ENCODE measurements at regions not wholly inside any gene's neighbourhood (a gene's known extent, or its start where the extent isn't known, plus 50 kb on each side); places are given as distances from the start of the nearest gene placed in this dataset.

DNA sequence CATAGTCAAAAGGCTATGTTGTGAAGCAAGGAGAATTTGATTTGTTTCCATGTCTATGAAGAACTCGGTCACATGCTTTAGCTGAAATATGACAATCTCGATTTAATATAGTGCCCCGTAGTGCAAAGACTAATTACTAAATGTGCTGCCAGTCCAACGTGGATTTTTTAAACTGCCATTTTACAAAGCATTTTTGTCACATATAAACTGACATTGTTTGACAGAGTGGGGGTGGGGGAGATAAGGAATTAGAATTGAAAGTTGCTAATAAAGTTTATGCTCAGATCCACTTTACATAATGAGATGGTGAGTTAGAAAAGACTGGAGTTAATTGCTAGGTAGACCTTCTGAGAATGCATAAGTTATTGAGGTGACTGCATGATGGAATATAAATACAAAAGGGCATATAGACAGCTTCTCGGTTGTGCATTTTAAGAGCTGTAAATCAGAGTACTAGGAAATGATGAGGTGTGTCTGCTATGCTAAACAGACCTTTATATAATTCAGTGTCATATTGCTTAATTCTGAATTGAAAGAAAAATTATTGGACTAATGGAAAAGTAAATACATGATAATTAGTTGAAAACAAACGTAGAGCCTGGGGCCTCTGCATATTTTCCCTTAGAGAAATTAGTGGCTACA lies 158.9 kb upstream of the MTNR1B start:
- no peak for DNase-seq

DNA sequence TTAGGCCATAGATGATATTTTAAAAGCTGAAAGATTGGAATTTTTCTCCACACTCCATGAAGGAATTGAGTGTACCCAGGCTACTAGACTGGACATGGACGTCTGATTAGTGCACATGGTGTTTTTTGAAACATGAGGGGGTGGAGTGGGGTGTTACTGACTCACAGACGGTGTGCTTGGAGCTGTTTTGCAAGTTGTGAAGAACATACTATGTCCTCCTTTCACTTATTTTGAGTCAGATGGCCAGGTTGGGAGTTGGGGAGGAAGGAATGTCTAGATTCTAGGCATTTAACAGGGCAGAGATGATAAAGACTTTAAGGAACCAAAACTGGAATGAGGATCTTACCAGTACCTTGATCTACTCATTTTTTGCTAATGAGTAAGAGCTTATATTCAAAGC lies 158.1 kb upstream of the MTNR1B start:
- DNase-seq, result no peak

DNA sequence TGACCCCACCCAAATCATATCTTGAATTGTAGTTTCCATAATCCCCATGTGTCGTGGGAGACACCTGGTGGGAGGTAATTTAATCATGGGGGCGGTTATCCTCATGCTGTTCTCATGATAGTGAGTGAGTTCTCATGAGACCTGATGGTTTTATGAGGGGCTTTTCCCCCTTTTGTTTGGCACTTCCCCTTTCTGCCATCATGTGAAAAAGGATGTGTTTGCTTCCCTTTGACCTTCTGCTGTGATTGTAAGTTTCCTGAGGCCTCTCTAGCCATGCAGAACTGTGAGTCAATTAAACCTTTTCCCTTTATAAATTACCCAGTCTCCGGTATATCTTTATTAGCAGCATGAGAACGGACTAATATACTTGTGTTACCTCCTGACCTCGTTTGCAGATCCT lies 156.6 kb upstream of the MTNR1B start:
- no peak for DNase-seq

DNA sequence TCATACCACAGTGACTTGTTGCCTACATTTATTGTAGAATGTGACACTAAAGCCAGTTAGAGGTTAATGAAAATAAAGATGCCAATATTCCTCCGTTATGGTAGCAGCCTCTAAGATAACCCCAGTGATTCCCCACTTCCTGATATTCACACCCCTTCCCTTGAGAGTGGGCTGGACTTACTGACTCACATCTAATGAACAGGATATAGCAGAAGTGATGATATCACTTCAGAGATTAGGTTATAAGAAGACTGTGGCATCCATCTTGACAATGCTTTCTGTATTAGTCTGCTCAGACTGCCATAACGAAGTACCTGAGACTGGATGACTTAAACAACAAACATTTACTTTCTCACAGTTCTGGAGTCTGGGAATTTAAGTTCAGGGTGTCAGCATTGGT lies 149.6 kb upstream of the MTNR1B start:
- DNase-seq, result no peak

DNA sequence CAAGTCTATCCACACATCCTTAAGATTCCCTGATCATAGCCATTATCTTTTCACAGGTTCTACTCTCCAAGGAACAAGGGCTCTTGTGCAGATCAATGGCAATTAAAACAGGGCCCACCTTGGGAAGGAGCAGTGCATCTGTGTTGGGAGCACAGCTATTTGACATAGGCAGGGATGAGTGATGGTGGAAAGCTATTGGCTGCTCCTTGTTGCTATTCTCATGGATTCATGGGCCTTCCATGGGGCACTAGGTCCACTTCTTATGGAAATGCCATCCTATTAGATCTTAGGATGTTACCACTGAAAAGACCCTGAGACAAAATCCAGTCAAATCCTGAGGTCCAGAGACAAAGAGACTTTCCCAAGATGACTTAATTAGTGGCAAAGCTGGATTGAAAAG lies 148.6 kb upstream of the MTNR1B start:
- no peak for DNase-seq

DNA sequence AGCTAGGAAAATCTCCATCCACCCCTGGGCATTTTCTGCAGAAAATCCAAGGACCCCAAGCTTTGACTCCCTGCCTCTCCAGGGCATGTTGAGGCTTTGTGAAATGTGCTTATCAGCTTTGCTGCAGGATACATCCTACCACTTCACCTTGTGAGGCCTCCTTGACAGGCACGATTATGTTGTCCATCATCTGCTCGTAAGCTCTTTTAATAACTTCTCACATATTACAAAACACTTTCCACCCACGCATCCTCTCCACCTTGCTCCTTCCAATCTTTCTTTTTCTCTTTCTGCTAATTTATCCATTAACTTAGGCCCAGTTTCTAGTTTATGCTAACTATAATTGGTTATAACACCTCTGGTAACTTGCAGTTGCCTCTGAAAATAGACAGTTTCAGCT lies 147.0 kb upstream of the MTNR1B start:
- DNase-seq, result no peak

DNA sequence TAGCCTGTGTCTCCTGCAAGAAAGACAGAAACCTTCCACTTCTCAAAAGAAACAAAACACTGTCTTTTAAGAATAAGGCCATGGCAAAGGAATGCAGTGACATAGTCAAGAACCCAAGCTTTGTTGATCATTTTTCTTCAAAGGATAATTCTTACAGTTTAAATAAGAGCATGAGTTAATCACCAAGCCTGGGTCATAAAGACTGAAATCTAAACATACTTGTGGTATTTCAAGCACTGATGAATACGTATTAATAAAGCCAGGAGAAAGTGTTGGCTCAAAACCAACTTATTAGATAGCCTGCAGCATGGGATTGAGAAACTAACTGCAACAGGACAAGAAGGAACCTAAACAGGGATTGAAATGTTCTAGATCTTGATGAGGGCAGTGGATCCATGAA lies 143.3 kb upstream of the MTNR1B start:
- DNase-seq, result no peak

DNA sequence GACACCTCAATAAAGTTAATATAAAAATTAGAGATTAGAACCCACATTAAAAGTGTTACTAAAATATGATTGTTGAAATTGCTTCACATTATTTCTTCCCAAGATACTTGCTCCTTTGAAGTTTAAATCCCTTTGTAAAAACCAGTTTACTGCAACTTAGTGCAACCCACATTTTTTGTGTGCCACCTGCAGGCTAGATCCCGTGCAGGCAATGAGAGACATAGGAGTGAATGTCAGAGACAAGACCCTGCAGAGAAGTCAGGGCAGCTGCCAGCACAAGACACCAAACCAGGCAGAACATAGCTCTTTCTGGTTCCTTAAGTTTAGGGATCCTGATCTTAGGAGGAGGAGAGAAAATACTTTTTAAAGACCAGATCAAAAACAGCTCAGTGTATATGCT lies 142.8 kb upstream of the MTNR1B start:
- DNase-seq, result no peak

DNA sequence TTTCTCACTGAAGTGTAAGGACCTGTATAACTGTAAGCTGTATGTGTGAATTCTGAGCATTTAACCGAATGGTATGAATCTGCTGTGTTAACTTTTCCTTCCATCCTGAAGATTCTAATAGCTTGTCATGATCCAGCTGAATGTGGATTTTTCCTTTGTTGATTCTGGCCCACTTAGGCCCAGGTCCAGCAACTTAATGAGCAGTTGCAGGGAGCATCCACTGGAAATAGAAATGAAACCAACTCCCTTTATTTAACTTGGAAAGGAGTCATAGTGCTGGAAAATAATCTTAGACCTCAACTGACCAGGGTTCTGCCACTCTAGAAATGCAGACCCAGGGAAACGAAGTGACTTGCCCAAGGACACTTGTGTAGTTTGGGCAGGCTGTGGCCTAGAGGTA lies 142.3 kb upstream of the MTNR1B start:
- DNase-seq, result no peak

DNA sequence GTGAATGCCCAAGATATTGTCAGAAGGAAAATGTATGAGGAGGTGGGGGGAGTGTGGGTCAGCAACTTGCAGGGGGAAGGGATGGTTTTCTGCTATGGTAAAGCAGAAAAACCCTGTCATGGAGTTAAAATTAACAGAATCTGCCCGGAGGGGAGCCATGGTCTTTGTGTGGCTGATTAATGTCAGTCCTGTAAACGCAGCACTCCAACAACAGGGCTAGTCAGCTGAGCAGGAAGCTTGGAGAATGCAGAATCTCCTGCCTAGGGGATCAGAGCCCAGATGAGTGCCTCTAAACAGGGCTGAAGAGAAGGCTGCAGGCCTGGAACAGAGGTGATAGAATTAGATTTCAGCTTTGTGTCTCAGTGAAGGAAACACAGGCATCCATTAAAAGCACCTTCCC lies 140.9 kb upstream of the MTNR1B start:
- DNase-seq, result no peak

DNA sequence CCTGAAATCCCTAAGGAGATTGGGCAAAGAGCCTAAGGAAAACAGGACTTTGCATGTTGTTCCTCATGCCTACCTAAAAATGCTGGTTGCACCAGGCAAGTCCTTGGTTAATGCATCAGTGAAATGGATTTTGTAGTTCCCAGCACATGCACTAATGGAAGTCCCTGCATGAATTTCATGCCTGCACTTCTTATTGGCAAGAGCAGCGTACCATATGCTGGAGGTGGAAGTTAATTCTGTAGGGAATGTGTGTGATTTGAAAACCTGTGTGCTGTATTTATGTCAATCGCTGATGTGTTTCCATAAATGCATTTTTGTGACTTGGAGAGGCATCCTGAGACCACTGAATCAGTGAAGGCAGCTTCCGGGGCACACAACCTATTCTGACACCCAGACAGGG lies 140.3 kb upstream of the MTNR1B start:
- no peak for DNase-seq

DNA sequence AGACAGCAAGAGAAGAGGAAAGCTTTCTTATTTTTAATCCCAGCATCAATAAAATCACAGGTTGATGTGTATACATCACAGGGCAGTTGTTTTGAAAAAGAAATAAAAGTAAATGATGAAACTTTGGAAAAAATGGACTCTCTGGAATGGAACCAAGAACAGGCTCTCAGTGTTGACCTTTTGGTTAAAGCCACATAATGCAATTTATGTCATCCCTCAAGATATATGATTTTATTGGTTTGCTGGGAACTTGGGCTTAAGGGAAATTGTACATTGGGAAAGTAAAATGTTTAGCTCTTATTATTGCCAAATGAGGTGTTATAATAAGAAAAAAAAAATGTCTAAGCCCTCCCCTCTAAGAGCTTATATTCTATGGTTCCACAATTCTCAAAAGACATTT lies 139.8 kb upstream of the MTNR1B start:
- no peak for DNase-seq

DNA sequence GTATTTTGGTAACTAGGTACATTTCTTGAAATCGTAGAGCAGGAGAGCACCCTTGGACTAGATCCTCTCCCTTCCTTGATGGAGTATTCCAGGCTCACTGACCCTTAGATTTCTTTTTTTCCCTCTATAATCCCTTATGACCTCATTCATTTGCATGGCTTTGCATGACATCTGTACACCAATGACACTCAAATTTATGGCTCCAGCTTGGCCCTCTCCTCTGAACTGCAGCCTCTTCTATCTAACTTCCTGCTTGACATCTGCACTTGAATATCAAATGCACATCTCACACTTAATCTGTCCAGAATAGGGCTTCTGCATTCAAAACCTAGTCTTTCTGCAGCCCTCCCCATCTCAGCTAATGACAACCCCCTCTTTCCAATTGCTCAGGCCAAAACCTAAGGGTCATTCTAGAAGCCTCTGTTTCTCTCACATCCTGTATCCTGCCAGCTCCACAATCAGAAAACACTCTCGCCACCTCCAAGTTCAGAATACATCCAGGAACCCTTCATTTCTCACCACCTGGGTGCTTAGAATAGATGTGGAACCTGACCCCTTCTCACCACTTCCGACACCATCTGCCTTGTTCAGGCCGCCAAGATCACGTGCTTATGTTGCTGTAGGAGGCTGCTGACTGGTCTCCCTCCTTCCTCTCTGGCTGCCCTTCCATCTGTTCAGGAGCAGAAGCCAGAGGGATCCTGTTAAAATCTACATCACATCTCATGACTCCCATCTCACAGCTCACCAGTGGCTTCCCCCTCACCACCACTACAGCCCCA lies 138.9 kb upstream of the MTNR1B start:
- DNase-seq, result peak; percentile 85 to 87

DNA sequence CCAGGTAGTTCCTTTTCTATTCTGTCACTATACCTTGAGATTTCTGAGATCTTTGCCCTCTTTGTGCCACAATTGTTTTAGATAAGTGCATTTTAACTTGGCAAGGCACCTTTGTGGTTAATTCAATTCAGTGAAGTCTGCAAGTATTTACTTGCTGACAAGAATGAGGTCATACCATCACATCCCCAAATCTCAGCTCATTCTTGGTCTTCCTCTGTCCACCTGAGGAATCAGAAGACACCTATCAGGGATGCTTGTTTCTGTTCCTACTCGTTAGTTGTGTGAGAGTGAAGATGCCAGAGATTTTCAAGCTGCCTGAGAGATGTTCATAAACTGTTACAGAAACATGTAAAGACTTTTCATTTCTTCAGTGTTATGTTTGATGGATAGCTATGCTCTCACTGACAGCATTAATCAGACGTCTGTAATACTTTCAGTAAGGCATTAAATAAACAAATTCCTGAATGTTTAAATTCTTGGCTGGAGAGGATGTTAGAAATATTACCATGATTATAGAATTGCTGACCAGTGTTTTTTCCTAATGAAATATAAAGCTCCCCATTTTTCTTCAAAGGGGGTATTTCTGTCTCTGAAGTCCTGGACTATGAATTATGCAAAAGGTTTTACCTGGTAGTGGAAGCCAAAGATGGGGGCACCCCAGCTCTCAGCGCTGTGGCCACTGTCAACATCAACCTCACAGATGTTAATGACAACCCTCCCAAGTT lies 135.0 kb upstream of the MTNR1B start:
- DNase-seq, result no peak

DNA sequence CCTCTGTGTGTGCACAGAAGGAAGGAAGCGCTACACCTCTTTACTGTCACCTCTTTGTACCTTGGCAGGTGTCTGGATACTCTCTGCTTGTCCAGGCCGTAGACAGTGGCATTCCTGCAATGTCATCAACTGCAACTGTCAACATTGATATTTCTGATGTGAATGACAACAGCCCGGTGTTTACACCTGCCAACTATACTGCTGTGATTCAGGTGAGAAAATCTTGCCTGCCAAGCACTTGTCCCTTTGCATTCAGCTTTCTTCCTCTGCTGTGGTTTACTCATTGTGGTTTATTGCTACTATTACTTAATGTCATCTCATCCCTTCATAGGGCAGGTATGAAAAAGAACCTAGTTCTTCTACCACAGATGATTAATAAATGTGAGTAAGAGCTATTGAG lies 131.9 kb upstream of the MTNR1B start:
- no peak for DNase-seq

DNA sequence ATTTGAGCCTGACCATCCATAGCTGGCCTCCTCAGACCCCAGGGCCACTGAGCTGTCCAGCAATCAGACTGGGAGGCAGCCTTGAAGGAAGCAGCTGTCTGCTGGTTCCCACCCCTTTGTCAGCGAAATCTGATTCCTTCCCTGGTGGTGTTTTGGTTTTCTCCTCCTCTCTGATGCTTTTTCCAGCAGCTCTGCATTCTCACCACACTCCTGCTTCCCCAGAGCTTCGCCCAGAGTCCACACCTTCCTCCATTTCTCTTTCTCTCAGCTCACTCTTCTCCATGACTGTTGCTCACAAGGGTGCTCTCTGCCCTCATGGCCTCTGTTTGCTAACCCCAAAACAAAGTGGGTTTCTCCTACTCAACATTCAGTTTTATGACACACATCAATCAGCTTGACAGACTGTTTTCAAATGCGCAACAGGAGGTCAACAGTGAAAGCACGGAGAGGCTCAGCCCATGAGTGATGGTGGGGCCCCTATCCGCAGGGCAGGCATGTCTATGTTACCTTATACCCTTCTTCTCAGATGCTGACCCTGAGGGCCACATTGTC lies 130.6 kb upstream of the MTNR1B start:
- peak; percentile 40 to 48 for DNase-seq

DNA sequence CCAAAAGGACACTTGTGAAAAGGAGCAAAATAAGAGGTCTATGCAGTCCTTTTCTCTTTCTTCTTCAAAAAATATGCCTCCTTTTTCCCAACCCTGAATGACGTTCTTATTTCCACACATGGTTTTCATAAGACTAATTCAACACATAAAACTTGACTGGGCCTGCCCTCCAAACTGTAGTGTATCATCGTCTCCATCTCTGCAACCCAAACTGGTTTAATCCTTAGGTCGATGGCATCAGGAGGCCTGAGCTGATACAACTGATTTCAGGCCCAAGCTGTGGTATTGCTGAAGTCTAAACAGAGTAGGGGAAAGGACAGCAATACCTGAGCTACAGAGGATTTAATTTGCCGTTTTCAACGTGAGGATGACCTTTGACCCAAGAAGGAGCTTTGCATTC lies 130.0 kb upstream of the MTNR1B start:
- DNase-seq, result no peak

DNA sequence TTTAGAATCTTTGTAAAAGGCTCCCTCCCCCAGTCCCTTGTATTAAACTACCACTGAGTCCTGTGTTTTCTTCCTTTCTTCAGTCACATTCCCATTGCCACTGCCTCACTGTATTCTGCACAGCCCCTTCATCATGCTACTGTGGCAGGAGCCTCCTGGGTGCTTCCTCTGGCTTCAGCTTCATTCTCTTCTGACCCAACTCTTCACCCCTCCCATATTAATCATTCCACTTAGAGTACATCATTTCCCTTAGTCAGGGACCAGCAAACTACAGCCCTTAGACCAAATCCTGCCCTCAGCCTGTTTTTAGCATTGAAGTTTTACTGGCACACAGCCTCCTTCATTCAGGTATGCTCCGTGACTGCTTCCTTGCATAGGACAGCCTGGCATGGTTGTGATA lies 127.7 kb upstream of the MTNR1B start:
- DNase-seq, result no peak

DNA sequence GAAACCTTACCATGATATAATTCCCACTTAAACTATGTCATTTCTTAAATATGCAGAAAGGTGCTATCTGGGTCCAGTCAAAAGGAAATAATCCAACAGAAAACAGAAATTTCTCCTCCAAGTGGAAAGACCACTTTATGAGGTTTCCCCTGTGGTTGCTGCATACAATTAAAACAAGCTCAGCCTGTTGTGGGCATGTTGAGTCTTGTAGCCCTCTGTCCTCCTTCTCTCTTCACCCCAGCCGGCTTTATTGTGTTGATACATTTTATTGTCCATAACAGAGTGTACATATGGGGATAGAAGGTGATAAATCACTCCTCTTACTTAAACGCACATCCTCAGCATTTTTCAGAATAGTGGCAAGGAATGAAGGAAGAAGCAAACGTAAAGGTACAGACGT lies 126.0 kb upstream of the MTNR1B start:
- peak; percentile 30 to 74 for DNase-seq

DNA sequence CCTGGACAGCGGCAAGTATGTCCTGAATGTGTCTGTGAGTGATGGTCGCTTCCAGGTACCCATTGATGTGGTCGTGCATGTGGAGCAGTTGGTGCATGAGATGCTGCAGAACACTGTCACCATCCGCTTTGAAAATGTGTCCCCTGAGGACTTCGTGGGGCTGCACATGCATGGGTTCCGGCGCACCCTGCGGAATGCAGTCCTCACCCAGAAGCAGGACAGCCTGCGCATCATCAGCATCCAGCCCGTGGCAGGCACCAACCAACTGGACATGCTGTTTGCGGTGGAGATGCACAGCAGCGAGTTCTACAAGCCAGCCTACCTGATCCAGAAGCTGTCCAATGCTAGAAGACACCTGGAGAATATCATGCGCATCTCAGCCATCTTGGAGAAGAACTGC lies 125.3 kb upstream of the MTNR1B start:
- no peak for DNase-seq

DNA sequence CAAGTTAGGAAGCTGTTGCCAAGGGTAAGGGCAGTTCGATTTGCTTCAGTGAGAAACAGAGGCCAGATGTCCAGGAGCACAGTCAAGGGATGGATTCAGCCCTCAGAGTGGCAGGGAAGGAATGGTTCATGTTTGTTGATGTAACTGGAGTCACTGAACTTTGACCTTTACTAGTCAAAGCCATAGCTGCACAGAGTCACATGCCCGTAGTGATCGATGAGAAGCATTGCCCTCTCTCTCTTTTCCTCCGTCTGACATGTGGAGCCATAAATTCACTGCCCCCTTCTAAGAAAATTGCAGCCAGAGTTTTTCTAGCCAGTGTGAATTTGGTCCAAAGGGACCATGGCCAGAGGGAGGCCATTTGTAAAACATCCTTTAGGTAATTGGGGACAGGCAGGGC lies 124.1 kb upstream of the MTNR1B start:
- DNase-seq, result no peak

DNA sequence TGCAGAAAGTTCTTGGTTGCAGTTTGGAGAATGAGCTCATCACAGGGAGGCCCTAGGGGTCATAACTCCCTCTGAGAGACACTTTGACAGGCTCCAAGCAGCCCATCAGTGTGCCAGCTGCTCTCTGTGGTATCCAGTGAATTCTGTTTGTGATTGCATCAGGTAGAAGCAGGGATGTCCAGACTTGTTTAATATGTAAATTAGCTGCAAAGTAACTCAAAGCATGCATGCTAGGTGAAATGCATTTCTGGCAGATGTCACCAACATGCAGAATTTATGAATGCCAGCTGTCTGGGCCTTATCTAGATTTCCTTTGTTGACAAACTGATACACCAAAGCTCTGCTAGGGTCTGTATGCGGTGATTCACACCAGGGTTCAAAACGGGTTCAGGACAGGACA lies 123.6 kb upstream of the MTNR1B start:
- DNase-seq, result peak in 1 of 2 experiments; percentile 18

DNA sequence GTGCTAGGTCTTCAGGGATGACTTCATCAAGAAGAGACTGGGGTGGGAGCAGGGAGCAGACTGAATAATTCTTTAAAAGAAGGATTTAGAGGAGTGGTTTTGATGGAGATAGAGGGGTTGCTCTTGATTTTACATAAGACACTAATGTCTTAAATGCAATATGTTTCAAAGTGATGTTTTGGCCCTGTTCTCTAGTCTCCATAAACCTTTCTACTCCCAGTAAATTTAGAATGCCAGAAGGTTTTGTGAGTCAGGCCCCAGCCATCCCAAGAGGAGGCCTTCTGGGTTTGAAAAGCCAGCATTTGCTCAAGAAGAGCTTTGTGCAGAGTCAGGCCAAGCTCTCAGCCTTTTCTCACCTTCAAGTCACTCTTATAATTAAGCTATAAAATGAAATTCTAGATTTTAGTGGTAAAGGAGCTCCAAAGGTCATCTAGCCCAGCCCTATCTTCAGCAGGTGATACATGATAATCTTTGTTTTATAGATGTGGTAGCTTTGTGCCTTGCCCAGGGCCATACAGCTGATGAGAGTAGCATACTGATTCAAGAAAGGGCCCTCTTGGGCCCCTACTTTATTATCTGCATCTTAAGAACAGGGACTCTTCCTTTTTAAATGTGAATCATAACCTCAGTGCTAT lies 122.8 kb upstream of the MTNR1B start:
- no peak for DNase-seq
